ENCODE measurements at regions not wholly inside any gene's neighbourhood (a gene's known extent, or its start where the extent isn't known, plus 50 kb on each side); places are given as distances from the start of the nearest gene placed in this dataset.

DNA sequence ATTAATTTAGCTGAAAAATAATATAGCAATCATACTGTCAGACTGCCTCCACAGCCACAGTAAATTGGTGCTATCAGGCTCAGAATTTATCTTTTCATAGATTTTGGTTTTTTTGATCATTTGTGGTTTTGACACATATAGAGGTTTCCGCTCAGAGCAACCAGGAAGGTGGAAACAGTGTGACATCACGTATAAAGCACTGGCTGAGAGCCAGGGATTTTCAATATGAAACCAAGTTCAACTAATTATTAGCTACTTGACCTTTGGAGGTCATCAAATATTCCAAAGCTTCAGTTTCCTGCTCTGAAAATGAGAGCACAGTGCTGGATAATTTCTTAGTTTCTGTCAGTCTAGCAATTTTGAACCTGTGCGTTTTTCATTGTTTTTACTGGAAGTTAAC lies 433.8 kb upstream of the SUCLG2 start:
- no peak overlapping the region for H2BK15ac ChIP-seq (ENCODE audit: low read depth, poor library complexity, severe bottlenecking)
- no peak for DNase-seq
- no peak overlapping the region for H4K8ac ChIP-seq (ENCODE audit: low read length)
- H2AFZ ChIP-seq (ENCODE audit: low read depth, low read length), result no peak overlapping the region
- no peak overlapping the region for H3K23ac ChIP-seq (ENCODE audit: low read length in 2 of 2)
- H3K4me3 ChIP-seq (ENCODE audit: insufficient read depth in 1 of 2, low read depth in 1 of 2, low read length in 2 of 2), result no peak overlapping the region
- H2BK5ac ChIP-seq (ENCODE audit: low read depth, low read length, poor library complexity, severe bottlenecking), result no peak overlapping the region
- no peaks in the 10 kb centered on the region for H3K9me3 ChIP-seq (ENCODE audit: control insufficient read depth, low read length)
- H3K36me3 ChIP-seq (ENCODE audit: control insufficient read depth in 1 of 2, insufficient read depth in 2 of 2, low read depth in 1 of 2, low read length in 2 of 2), result no peaks in the 10 kb centered on the region
- no peak overlapping the region for H2BK12ac ChIP-seq (ENCODE audit: low read length in 2 of 2)
- no peak overlapping the region for H3K18ac ChIP-seq (ENCODE audit: low read depth in 1 of 2, low read length in 2 of 2)
- no peak overlapping the region for H3K9ac ChIP-seq (ENCODE audit: low read length)
- H3K27ac ChIP-seq (ENCODE audit: low read length, poor library complexity, severe bottlenecking), result peak overlapping the region; percentile 90
- no peak overlapping the region for H2AK5ac ChIP-seq (ENCODE audit: low read length, severe bottlenecking)
- no peak overlapping the region for H4K91ac ChIP-seq (ENCODE audit: low read length)
- 60% methylated on average over 3 of the region's 3 CpGs for WGBS
- H3K27me3 ChIP-seq (ENCODE audit: control insufficient read depth in 1 of 2, insufficient read depth in 1 of 2, low read length in 2 of 2), result no peaks in the 10 kb centered on the region
- no peak overlapping the region for H3K4ac ChIP-seq (ENCODE audit: low read depth in 1 of 2, low read length in 2 of 2)
- no peak overlapping the region for H2BK120ac ChIP-seq (ENCODE audit: low read depth, low read length)
- no peak overlapping the region for H3K14ac ChIP-seq (ENCODE audit: low read length in 2 of 2)
- no peaks in the 10 kb centered on the region for H3K79me1 ChIP-seq (replicated peaks; ENCODE audit: low read length, poor library complexity, severe bottlenecking)
- peaks cover 4% of the 10 kb centered on the region for H3K4me1 ChIP-seq (ENCODE audit: control insufficient read depth, insufficient read depth, low read depth, low read length)
- H3K4me2 ChIP-seq (ENCODE audit: low read length, poor library complexity, severe bottlenecking), result no peak overlapping the region

DNA sequence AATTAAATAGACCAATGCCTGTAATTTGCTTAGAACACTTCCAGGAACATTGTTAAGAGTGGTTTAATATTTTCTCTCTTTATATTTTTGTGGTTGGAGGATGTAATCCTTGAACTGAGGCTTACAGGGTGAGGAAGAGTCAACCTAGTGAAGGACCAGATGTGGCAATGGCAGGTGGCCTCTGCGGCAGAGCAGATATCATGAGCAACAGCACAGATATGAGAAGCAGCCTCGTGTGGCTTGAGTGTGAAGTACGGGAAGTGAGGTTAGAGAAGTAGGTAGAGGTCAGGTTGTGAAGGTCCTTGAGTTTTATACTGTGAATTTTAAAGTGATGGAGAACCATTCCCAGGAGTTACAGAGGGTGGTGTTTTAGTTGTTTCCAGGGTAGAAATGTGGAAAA lies 417.6 kb upstream of the SUCLG2 start:
- Histone ChIP-seq H4K91ac (ENCODE audit: low read length) (no peak overlapping the region), H2BK15ac (ENCODE audit: low read depth, poor library complexity, severe bottlenecking) (no peak overlapping the region), H3K18ac (ENCODE audit: low read depth in 1 of 2, low read length in 2 of 2) (no peak overlapping the region), H3K4me2 (ENCODE audit: low read length, poor library complexity, severe bottlenecking) (no peak overlapping the region), H3K79me1 (replicated peaks; ENCODE audit: low read length, poor library complexity, severe bottlenecking) (no peaks in the 10 kb centered on the region), H2AK5ac (ENCODE audit: low read length, severe bottlenecking) (no peak overlapping the region), H3K4me1 (ENCODE audit: control insufficient read depth, insufficient read depth, low read depth, low read length) (no peaks in the 10 kb centered on the region), H2BK120ac (ENCODE audit: low read depth, low read length) (no peak overlapping the region), H3K27ac (ENCODE audit: low read length, poor library complexity, severe bottlenecking) (no peak overlapping the region), H3K27me3 (ENCODE audit: control insufficient read depth in 1 of 2, insufficient read depth in 1 of 2, low read length in 2 of 2) (no peaks in the 10 kb centered on the region), H4K8ac (ENCODE audit: low read length) (no peak overlapping the region), H3K14ac (ENCODE audit: low read length in 2 of 2) (no peak overlapping the region), H2BK12ac (ENCODE audit: low read length in 2 of 2) (no peak overlapping the region), H3K9ac (ENCODE audit: low read length) (no peak overlapping the region), H3K4me3 (ENCODE audit: insufficient read depth in 1 of 2, low read depth in 1 of 2, low read length in 2 of 2) (no peak overlapping the region), H2BK5ac (ENCODE audit: low read depth, low read length, poor library complexity, severe bottlenecking) (no peak overlapping the region), H3K36me3 (ENCODE audit: control insufficient read depth in 1 of 2, insufficient read depth in 2 of 2, low read depth in 1 of 2, low read length in 2 of 2) (no peaks in the 10 kb centered on the region), H3K4ac (ENCODE audit: low read depth in 1 of 2, low read length in 2 of 2) (no peak overlapping the region), H3K9me3 (ENCODE audit: control insufficient read depth, low read length) (peaks cover 2% of the 10 kb centered on the region), H3K23ac (ENCODE audit: low read length in 2 of 2) (no peak overlapping the region), H2AFZ (ENCODE audit: low read depth, low read length) (no peak overlapping the region)
- 70% methylated on average over 3 of the region's 3 CpGs for WGBS
- no peak for DNase-seq

DNA sequence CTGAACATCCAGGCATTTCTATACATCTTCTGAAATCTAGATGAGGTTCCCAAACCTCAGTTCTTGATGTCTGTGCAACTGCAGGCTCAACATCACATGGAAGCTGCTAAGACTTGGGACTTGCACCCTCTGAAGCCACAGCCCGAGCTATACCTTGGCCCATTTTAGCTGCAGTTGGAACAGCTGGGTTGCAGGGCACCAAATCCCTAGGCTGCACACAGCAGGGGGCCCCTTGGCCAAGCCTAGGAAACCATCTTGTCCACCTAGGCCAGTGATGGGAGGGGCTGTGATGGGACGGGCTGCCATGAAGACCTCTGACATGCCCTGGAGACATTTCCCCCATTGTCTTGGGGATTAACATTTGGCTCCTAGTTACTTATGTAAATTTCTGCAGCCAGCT lies 415.8 kb upstream of the SUCLG2 start:
- Histone ChIP-seq H3K9ac (ENCODE audit: low read length) (no peak overlapping the region), H3K4ac (ENCODE audit: low read depth in 1 of 2, low read length in 2 of 2) (no peak overlapping the region), H3K9me3 (ENCODE audit: control insufficient read depth, low read length) (peaks cover 2% of the 10 kb centered on the region), H3K4me2 (ENCODE audit: low read length, poor library complexity, severe bottlenecking) (no peak overlapping the region), H2BK12ac (ENCODE audit: low read length in 2 of 2) (no peak overlapping the region), H3K14ac (ENCODE audit: low read length in 2 of 2) (no peak overlapping the region), H2BK120ac (ENCODE audit: low read depth, low read length) (no peak overlapping the region), H3K4me3 (ENCODE audit: insufficient read depth in 1 of 2, low read depth in 1 of 2, low read length in 2 of 2) (no peak overlapping the region), H3K36me3 (ENCODE audit: control insufficient read depth in 1 of 2, insufficient read depth in 2 of 2, low read depth in 1 of 2, low read length in 2 of 2) (no peaks in the 10 kb centered on the region), H3K79me1 (replicated peaks; ENCODE audit: low read length, poor library complexity, severe bottlenecking) (no peaks in the 10 kb centered on the region), H2AFZ (ENCODE audit: low read depth, low read length) (no peak overlapping the region), H4K8ac (ENCODE audit: low read length) (no peak overlapping the region), H2BK15ac (ENCODE audit: low read depth, poor library complexity, severe bottlenecking) (no peak overlapping the region), H2AK5ac (ENCODE audit: low read length, severe bottlenecking) (no peak overlapping the region), H3K23ac (ENCODE audit: low read length in 2 of 2) (no peak overlapping the region), H2BK5ac (ENCODE audit: low read depth, low read length, poor library complexity, severe bottlenecking) (no peak overlapping the region), H4K91ac (ENCODE audit: low read length) (no peak overlapping the region), H3K27me3 (ENCODE audit: control insufficient read depth in 1 of 2, insufficient read depth in 1 of 2, low read length in 2 of 2) (no peaks in the 10 kb centered on the region), H3K18ac (ENCODE audit: low read depth in 1 of 2, low read length in 2 of 2) (no peak overlapping the region), H3K4me1 (ENCODE audit: control insufficient read depth, insufficient read depth, low read depth, low read length) (no peaks in the 10 kb centered on the region), H3K27ac (ENCODE audit: low read length, poor library complexity, severe bottlenecking) (no peak overlapping the region)
- DNase-seq, result no peak
- 45% methylated on average over 2 of the region's 2 CpGs for WGBS

DNA sequence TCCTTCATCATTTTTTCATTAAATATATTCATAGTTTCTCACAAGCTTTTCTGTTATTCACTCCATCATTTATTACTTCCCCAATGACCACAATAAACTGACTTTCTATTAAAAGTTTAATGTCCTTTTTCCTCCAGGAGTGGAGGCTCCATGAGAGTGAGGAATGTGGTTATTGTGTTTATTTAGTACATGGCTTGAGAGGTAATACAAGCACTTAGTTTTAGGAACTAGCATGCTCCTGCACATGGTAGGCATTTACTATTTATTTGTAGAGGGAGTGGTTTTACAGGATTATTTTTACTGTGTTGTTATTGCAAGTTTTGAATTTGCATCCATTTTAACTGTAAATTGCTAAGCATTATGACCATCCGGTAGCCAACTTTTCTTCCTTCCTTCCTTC lies 412.9 kb upstream of the SUCLG2 start:
- H3K4me1 ChIP-seq (ENCODE audit: control insufficient read depth, insufficient read depth, low read depth, low read length), result no peaks in the 10 kb centered on the region
- H3K14ac ChIP-seq (ENCODE audit: low read length in 2 of 2), result no peak overlapping the region
- H3K4me3 ChIP-seq (ENCODE audit: insufficient read depth in 1 of 2, low read depth in 1 of 2, low read length in 2 of 2), result no peak overlapping the region
- H4K91ac ChIP-seq (ENCODE audit: low read length), result no peak overlapping the region
- H4K8ac ChIP-seq (ENCODE audit: low read length), result no peak overlapping the region
- H2AK5ac ChIP-seq (ENCODE audit: low read length, severe bottlenecking), result no peak overlapping the region
- H3K23ac ChIP-seq (ENCODE audit: low read length in 2 of 2), result no peak overlapping the region
- no peaks in the 10 kb centered on the region for H3K36me3 ChIP-seq (ENCODE audit: control insufficient read depth in 1 of 2, insufficient read depth in 2 of 2, low read depth in 1 of 2, low read length in 2 of 2)
- H2BK5ac ChIP-seq (ENCODE audit: low read depth, low read length, poor library complexity, severe bottlenecking), result no peak overlapping the region
- no peak overlapping the region for H3K4ac ChIP-seq (ENCODE audit: low read depth in 1 of 2, low read length in 2 of 2)
- H3K27ac ChIP-seq (ENCODE audit: low read length, poor library complexity, severe bottlenecking), result no peak overlapping the region
- H3K18ac ChIP-seq (ENCODE audit: low read depth in 1 of 2, low read length in 2 of 2), result no peak overlapping the region
- no peaks in the 10 kb centered on the region for H3K27me3 ChIP-seq (ENCODE audit: control insufficient read depth in 1 of 2, insufficient read depth in 1 of 2, low read length in 2 of 2)
- H3K4me2 ChIP-seq (ENCODE audit: low read length, poor library complexity, severe bottlenecking), result no peak overlapping the region
- H3K9ac ChIP-seq (ENCODE audit: low read length), result no peak overlapping the region
- no peak overlapping the region for H2BK12ac ChIP-seq (ENCODE audit: low read length in 2 of 2)
- H2BK120ac ChIP-seq (ENCODE audit: low read depth, low read length), result no peak overlapping the region
- H2AFZ ChIP-seq (ENCODE audit: low read depth, low read length), result no peak overlapping the region
- H3K79me1 ChIP-seq (replicated peaks; ENCODE audit: low read length, poor library complexity, severe bottlenecking), result no peaks in the 10 kb centered on the region
- no peak overlapping the region for H2BK15ac ChIP-seq (ENCODE audit: low read depth, poor library complexity, severe bottlenecking)
- DNase-seq, result no peak
- 96% methylated on average over 1 of the region's 1 CpG for WGBS
- H3K9me3 ChIP-seq (ENCODE audit: control insufficient read depth, low read length), result peaks cover 2% of the 10 kb centered on the region
